ENCODE measurements at regions not wholly inside any gene's neighbourhood (a gene's known extent, or its start where the extent isn't known, plus 50 kb on each side); places are given as distances from the start of the nearest gene placed in this dataset.

DNA sequence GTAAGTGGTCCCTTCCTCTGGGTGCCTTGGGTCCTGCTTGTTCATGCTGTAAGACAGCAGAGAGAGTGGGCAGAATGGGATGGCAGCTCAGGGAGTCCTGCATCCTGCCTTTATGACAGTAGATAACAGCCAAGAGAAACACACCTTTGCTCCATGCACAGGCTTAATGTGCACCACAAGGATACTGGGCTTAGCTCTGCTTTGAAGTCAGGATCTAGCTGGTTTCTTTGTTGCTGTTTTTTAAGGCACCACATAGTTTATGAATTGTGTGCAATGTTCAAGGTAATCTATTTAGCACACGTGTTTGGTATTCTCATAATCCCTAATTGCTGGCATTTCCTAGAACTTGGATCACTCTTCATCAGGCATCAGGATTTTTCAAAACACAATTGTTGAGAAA is 239.5 kb upstream of the DCN start:
- TF ChIP-seq, protein P1, sequence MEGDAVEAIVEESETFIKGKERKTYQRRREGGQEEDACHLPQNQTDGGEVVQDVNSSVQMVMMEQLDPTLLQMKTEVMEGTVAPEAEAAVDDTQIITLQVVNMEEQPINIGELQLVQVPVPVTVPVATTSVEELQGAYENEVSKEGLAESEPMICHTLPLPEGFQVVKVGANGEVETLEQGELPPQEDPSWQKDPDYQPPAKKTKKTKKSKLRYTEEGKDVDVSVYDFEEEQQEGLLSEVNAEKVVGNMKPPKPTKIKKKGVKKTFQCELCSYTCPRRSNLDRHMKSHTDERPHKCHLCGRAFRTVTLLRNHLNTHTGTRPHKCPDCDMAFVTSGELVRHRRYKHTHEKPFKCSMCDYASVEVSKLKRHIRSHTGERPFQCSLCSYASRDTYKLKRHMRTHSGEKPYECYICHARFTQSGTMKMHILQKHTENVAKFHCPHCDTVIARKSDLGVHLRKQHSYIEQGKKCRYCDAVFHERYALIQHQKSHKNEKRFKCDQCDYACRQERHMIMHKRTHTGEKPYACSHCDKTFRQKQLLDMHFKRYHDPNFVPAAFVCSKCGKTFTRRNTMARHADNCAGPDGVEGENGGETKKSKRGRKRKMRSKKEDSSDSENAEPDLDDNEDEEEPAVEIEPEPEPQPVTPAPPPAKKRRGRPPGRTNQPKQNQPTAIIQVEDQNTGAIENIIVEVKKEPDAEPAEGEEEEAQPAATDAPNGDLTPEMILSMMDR (IDR thresholded peaks at IDR 0.05; ENCODE audit: insufficient read depth, low read depth, low read length): no peak
- no peak for TF ChIP-seq EZH2 (IDR thresholded peaks at IDR 0.05; ENCODE audit: insufficient read depth, low read length)
